Natural killer cell treated with Interleukin-12 subunit alpha and Interleukin-12 subunit beta and Interleukin-15 and Interleukin-18, amount 100 ng/mL, for 72 hours (primary cell): ENCODE measurements at regions not wholly inside any gene's neighbourhood (a gene's known extent, or its start where the extent isn't known, plus 50 kb on each side); places are given as distances from the start of the nearest gene placed in this dataset.

Experiments
- ATAC-seq, 2 donors: fragments of 150-1000 bp; cut with Tn5 transposase in 1 of 2; sonication (Bioruptor Pico), chemical (Tn5 transposase) in 1 of 2; 2 replicates each; pipeline ENCODE4 v1.10.0; 2021
- DNase-seq: peaks from one replicate; pipeline ENCODE4 v3.0.0; 2022; ENCODE audit warnings: low spot score
- H3K27ac Mint-ChIP-seq, 2 donors: 1 replicate in 1 of 2; 2 replicates in 1 of 2; pipeline ENCODE4 v1.8.0; 2022; ENCODE audit warnings: mixed read lengths in 2 of 2, mild to moderate bottlenecking in 1 of 2, moderate library complexity in 1 of 2
- H3K27me3 Mint-ChIP-seq, 2 donors: 1 replicate in 1 of 2; 2 replicates in 1 of 2; pipeline ENCODE4 v1.8.0; 2022; ENCODE audit warnings: mixed read lengths in 2 of 2
- H3K36me3 Mint-ChIP-seq: one replicate; pipeline ENCODE4 v1.8.0; 2022; ENCODE audit warnings: mixed read lengths
- H3K4me1 Mint-ChIP-seq, 2 donors: 1 replicate in 1 of 2; 2 replicates in 1 of 2; pipeline ENCODE4 v1.8.0; 2022; ENCODE audit warnings: low read depth in 2 of 2, mixed read lengths in 2 of 2, mild to moderate bottlenecking in 1 of 2
- H3K4me3 Mint-ChIP-seq: one replicate; pipeline ENCODE4 v1.8.0; 2022; ENCODE audit warnings: mixed read lengths
- H3K9me3 Mint-ChIP-seq: 2 replicates; pipeline ENCODE4 v1.8.0; 2022; ENCODE audit warnings: mixed read lengths

- Mint-ChIP-seq H3K36me3 (no peaks in the 10 kb centered on the region), H3K4me3 (no peak overlapping the region)
These were observed 325.8 kb upstream of the DIO3 start for GRCh38 chr14:101235335-101236103.

GRCh38 chr14:101236496-101237251, 324.6 kb upstream of the DIO3 start:
- Mint-ChIP-seq H3K9me3 (no peaks in the 10 kb centered on the region), H3K36me3 (no peaks in the 10 kb centered on the region), H3K4me3 (no peak overlapping the region), H3K27me3 (peaks cover 8 to 9% of the 10 kb centered on the region in 2 donors), H3K27ac (no peak overlapping the region), H3K4me1 (no peaks in the 10 kb centered on the region)
- DNase-seq (peak; percentile 12), ATAC-seq (no peak)

More at GRCh38 chr14:101235335-101236103, 325.8 kb upstream of the DIO3 start:
- Mint-ChIP-seq H3K9me3 (no peaks in the 10 kb centered on the region), H3K4me1 (no peaks in the 10 kb centered on the region), H3K27ac (no peak overlapping the region), H3K27me3 (peaks cover 0 to 5% of the 10 kb centered on the region in 2 donors)
- ATAC-seq (peak in 1 of 2 donors; percentile 51), DNase-seq (peak; percentile 60)

- no peaks in the 10 kb centered on the region for H3K4me1 Mint-ChIP-seq
- no peaks in the 10 kb centered on the region for H3K36me3 Mint-ChIP-seq
- peaks cover 8 to 9% of the 10 kb centered on the region in 2 donors for H3K27me3 Mint-ChIP-seq
- DNase-seq (peak; percentile 60), ATAC-seq (no peak)
- H3K9me3 Mint-ChIP-seq, result no peaks in the 10 kb centered on the region
- H3K4me3 Mint-ChIP-seq, result no peak overlapping the region
- no peak overlapping the region for H3K27ac Mint-ChIP-seq
These were observed 324.1 kb upstream of the DIO3 start for GRCh38 chr14:101237252-101237616.

GRCh38 chr14:101239065-101239464, 322.2 kb upstream of the DIO3 start:
- no peaks in the 10 kb centered on the region for H3K4me1 Mint-ChIP-seq
- no peak overlapping the region for H3K27ac Mint-ChIP-seq
- H3K4me3 Mint-ChIP-seq, result no peak overlapping the region
- ATAC-seq (no peak), DNase-seq (peak; percentile 41)
- H3K9me3 Mint-ChIP-seq, result no peaks in the 10 kb centered on the region
- no peaks in the 10 kb centered on the region for H3K36me3 Mint-ChIP-seq
- H3K27me3 Mint-ChIP-seq, result peaks cover 8 to 9% of the 10 kb centered on the region in 2 donors

GRCh38 chr14:101241147-101241546, 320.1 kb upstream of the DIO3 start:
- no peaks in the 10 kb centered on the region for H3K4me1 Mint-ChIP-seq
- no peaks in the 10 kb centered on the region for H3K36me3 Mint-ChIP-seq
- H3K27me3 Mint-ChIP-seq, result peaks cover 6 to 8% of the 10 kb centered on the region in 2 donors

GRCh38 chr14:101241807-101242278, 319.5 kb upstream of the DIO3 start:
- no peak for ATAC-seq
- no peak for DNase-seq
- H3K27ac Mint-ChIP-seq, result no peak overlapping the region
- H3K9me3 Mint-ChIP-seq, result no peaks in the 10 kb centered on the region
- H3K27me3 Mint-ChIP-seq, result peaks cover 6 to 8% of the 10 kb centered on the region in 2 donors
- no peaks in the 10 kb centered on the region for H3K4me1 Mint-ChIP-seq
- H3K4me3 Mint-ChIP-seq, result no peak overlapping the region
- no peaks in the 10 kb centered on the region for H3K36me3 Mint-ChIP-seq

More at GRCh38 chr14:101241147-101241546, 320.1 kb upstream of the DIO3 start:
- Mint-ChIP-seq H3K4me3 (no peak overlapping the region), H3K9me3 (no peaks in the 10 kb centered on the region), H3K27ac (no peak overlapping the region)
- ATAC-seq (no peak), DNase-seq (no peak)

GRCh38 chr14:101242442-101243385, 318.6 kb upstream of the DIO3 start:
- H3K9me3 Mint-ChIP-seq, result no peaks in the 10 kb centered on the region

GRCh38 chr14:101243587-101244338, 317.5 kb upstream of the DIO3 start:
- Mint-ChIP-seq H3K9me3 (no peaks in the 10 kb centered on the region), H3K27ac (no peak overlapping the region), H3K4me3 (no peak overlapping the region), H3K36me3 (no peaks in the 10 kb centered on the region), H3K4me1 (no peaks in the 10 kb centered on the region), H3K27me3 (peaks cover 6 to 8% of the 10 kb centered on the region in 2 donors)
- ATAC-seq (no peak), DNase-seq (no peak)

More at GRCh38 chr14:101242442-101243385, 318.6 kb upstream of the DIO3 start:
- DNase-seq, result no peak
- Mint-ChIP-seq H3K4me3 (no peak overlapping the region), H3K27me3 (peaks cover 6 to 8% of the 10 kb centered on the region in 2 donors), H3K4me1 (no peaks in the 10 kb centered on the region), H3K27ac (no peak overlapping the region), H3K36me3 (no peaks in the 10 kb centered on the region)
- ATAC-seq, result no peak

- H3K36me3 Mint-ChIP-seq, result no peaks in the 10 kb centered on the region
- no peak overlapping the region for H3K4me3 Mint-ChIP-seq
- peaks cover 0 to 6% of the 10 kb centered on the region in 2 donors for H3K27me3 Mint-ChIP-seq
- ATAC-seq (no peak), DNase-seq (no peak)
- H3K27ac Mint-ChIP-seq, result no peak overlapping the region
- H3K4me1 Mint-ChIP-seq, result peaks cover 6 to 10% of the 10 kb centered on the region in 2 donors
- H3K9me3 Mint-ChIP-seq, result no peaks in the 10 kb centered on the region
These were observed 314.1 kb upstream of the DIO3 start for GRCh38 chr14:101246894-101247841.

- H3K4me1 Mint-ChIP-seq, result peaks cover 14 to 18% of the 10 kb centered on the region in 2 donors
- peaks cover 0 to 6% of the 10 kb centered on the region in 2 donors for H3K27me3 Mint-ChIP-seq
- ATAC-seq, result no peak
- H3K36me3 Mint-ChIP-seq, result no peaks in the 10 kb centered on the region
- no peak overlapping the region for H3K4me3 Mint-ChIP-seq
- DNase-seq, result no peak
- no peaks in the 10 kb centered on the region for H3K9me3 Mint-ChIP-seq
- H3K27ac Mint-ChIP-seq, result no peak overlapping the region
These were observed 313.2 kb upstream of the DIO3 start for GRCh38 chr14:101247842-101248725.

GRCh38 chr14:101248840-101249675, 312.2 kb upstream of the DIO3 start:
- Mint-ChIP-seq H3K4me1 (peaks cover 14 to 18% of the 10 kb centered on the region in 2 donors), H3K27ac (no peak overlapping the region), H3K27me3 (peaks cover 0 to 6% of the 10 kb centered on the region in 2 donors), H3K4me3 (no peak overlapping the region), H3K9me3 (no peaks in the 10 kb centered on the region), H3K36me3 (no peaks in the 10 kb centered on the region)
- DNase-seq, result no peak
- no peak for ATAC-seq
